ENCODE measurements at regions not wholly inside any gene's neighbourhood (a gene's known extent, or its start where the extent isn't known, plus 50 kb on each side); places are given as distances from the start of the nearest gene placed in this dataset.

DNA sequence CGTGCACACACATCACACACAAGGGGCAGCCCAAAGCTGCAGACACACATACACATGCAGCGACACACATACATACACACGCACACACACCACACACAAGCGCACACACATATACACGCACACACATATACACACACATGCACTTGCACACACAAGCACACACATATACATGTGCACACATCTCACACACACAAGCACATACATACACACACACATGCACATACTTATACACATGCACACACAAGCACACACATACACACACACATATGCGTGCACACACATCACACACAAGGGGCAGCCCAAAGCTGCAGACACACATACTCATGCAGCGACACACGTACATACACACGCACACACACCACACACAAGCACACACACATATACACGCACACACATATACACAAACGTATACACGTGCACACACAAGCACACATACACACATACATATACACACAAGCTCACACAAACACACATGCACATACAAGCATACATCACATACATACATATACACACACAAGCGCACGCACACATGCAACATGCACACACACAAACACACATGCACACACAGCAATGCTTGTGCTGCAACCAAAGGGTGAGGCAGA, 178.8 kb upstream of the PFKP start:
- Histone ChIP-seq H3T11ph (ENCODE audit: low read length) (no peak overlapping the region), H2BK120ac (ENCODE audit: low read depth, low read length, poor library complexity, severe bottlenecking) (no peak overlapping the region), H3K4me2 (ENCODE audit: insufficient read depth, insufficient read length, low read length) (no peak overlapping the region), H3K14ac (ENCODE audit: insufficient read depth, low read length) (no peak overlapping the region), H2BK15ac (ENCODE audit: low read depth, low read length) (no peak overlapping the region), H3K18ac (ENCODE audit: insufficient read length, low read depth, low read length) (no peak overlapping the region), H2AFZ (ENCODE audit: low read length) (no peak overlapping the region), H2BK12ac (ENCODE audit: insufficient read length, low read depth, low read length) (no peak overlapping the region), H4K20me1 (ENCODE audit: control insufficient read depth, insufficient read depth, insufficient read length) (no peaks in the 10 kb centered on the region), H3K79me2 (ENCODE audit: insufficient read depth, low read length) (no peaks in the 10 kb centered on the region), H3K79me1 (ENCODE audit: insufficient read depth, low read depth, low read length, poor library complexity, severe bottlenecking) (no peaks in the 10 kb centered on the region), H4K91ac (ENCODE audit: insufficient read length, low read depth, low read length) (no peak overlapping the region), H2BK20ac (ENCODE audit: low read depth, low read length, poor library complexity, severe bottlenecking) (no peak overlapping the region), H3K56ac (ENCODE audit: insufficient read length, low read depth, low read length) (no peak overlapping the region), H3K27me3 (ENCODE audit: insufficient read depth, low read length) (no peaks in the 10 kb centered on the region), H3K23me2 (ENCODE audit: insufficient read length, low read depth, low read length, poor library complexity, severe bottlenecking) (no peaks in the 10 kb centered on the region), H3K4ac (ENCODE audit: low read depth, low read length) (no peak overlapping the region), H3K27ac (ENCODE audit: insufficient read length, low read depth, low read length) (no peak overlapping the region), H2AK5ac (ENCODE audit: insufficient read length, low read length) (no peak overlapping the region), H3K9ac (ENCODE audit: extremely low read depth, insufficient read length, low read length) (no peak overlapping the region), H3K4me1 (ENCODE audit: insufficient read depth, low read length) (no peaks in the 10 kb centered on the region), H3K9me3 (ENCODE audit: control insufficient read depth, low read depth, low read length) (no peaks in the 10 kb centered on the region), H4K5ac (ENCODE audit: insufficient read length, low read depth, low read length) (no peak overlapping the region), H2BK5ac (ENCODE audit: insufficient read length, low read length) (no peak overlapping the region), H4K8ac (replicated peaks; ENCODE audit: insufficient read length, low read depth, low read length) (no peak overlapping the region), H3K23ac (ENCODE audit: insufficient read length, low read depth, low read length) (no peak overlapping the region)
- H3K36me3 Mint-ChIP-seq (ENCODE audit: insufficient read depth in 1 of 3, low read depth in 3 of 3) = no peaks in the 10 kb centered on the region
- peaks cover 0 to 4% of the 10 kb centered on the region in 2 experiments; a peak in 2 of 5 replicates for H3K9me3 Mint-ChIP-seq
- WGBS (ENCODE audit: extremely low coverage, insufficient read length, low lambda C conversion rate) = no CpG with 5 or more reads among the region's 14 CpGs
- DNase-seq = no peak
- peak overlapping the region in 1 of 3 experiments; percentile 11; a peak in 2 of 7 replicates for H3K27ac Mint-ChIP-seq
- H3K4me1 Mint-ChIP-seq = no peaks in the 10 kb centered on the region
- H3K4me3 Mint-ChIP-seq = no peak overlapping the region; a peak in 1 of 5 replicates
- peaks cover 3% of the 10 kb centered on the region for H3K27me3 Mint-ChIP-seq (ENCODE audit: low read depth)
- TF ChIP-seq, protein P1, sequence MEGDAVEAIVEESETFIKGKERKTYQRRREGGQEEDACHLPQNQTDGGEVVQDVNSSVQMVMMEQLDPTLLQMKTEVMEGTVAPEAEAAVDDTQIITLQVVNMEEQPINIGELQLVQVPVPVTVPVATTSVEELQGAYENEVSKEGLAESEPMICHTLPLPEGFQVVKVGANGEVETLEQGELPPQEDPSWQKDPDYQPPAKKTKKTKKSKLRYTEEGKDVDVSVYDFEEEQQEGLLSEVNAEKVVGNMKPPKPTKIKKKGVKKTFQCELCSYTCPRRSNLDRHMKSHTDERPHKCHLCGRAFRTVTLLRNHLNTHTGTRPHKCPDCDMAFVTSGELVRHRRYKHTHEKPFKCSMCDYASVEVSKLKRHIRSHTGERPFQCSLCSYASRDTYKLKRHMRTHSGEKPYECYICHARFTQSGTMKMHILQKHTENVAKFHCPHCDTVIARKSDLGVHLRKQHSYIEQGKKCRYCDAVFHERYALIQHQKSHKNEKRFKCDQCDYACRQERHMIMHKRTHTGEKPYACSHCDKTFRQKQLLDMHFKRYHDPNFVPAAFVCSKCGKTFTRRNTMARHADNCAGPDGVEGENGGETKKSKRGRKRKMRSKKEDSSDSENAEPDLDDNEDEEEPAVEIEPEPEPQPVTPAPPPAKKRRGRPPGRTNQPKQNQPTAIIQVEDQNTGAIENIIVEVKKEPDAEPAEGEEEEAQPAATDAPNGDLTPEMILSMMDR (conservative IDR thresholded peaks at IDR 0.05) = no peak
